Stimulated activated naive CD8-positive, alpha-beta T cell treated with anti-CD3 and anti-CD28 coated beads, Interleukin-15, amount 100 ng/mL, for 72 hours (primary cell): ENCODE measurements at regions not wholly inside any gene's neighbourhood (a gene's known extent, or its start where the extent isn't known, plus 50 kb on each side); places are given as distances from the start of the nearest gene placed in this dataset.

ENCODE experiments used
- ATAC-seq: fragments of 150-1000 bp; cut with Tn5 transposase; 2 replicates; pipeline ENCODE4 v1.10.0; 2021; ENCODE audit warnings: mild to moderate bottlenecking, moderate library complexity
- DNase-seq, 2 donors: peaks; one replicate each; pipeline ENCODE4 v3.0.0; 2021 to 2022
- H3K27ac Mint-ChIP-seq, 2 donors: one replicate each; pipeline ENCODE4 v1.8.0; 2022; ENCODE audit warnings: mild to moderate bottlenecking in 2 of 2, mixed read lengths in 2 of 2, moderate library complexity in 2 of 2
- H3K27me3 Mint-ChIP-seq: one replicate; pipeline ENCODE4 v1.8.0; 2022; ENCODE audit warnings: mixed read lengths
- H3K4me1 Mint-ChIP-seq: one replicate; pipeline ENCODE4 v1.8.0; 2022; ENCODE audit warnings: mild to moderate bottlenecking, mixed read lengths
- H3K4me3 Mint-ChIP-seq, 2 donors: one replicate each; pipeline ENCODE4 v1.8.0; 2022; ENCODE audit warnings: mild to moderate bottlenecking in 2 of 2, mixed read lengths in 2 of 2, moderate library complexity in 1 of 2
- H3K9me3 Mint-ChIP-seq, 2 donors: one replicate each; pipeline ENCODE4 v1.8.0; 2022; ENCODE audit warnings: mixed read lengths in 2 of 2

DNA sequence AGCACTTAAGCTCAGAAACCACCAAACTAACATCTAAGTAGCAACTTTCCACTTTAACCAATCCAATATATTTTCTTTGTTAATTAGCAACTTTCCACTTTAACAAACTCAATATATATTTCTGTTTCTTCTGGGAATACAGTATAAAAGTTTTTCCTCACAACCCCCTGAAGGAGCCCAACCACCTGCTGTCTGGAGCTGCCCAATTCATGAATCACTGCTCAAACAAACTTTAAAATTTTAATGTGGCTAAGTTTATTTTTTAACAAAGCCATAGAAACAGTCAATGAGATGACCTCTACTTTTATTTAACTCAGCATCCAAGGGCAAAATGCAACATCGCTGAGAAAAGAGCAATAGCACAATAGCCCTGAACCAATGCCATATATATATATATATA, 500.1 kb downstream of the EPM2A start:
- peaks cover 11% of the 10 kb centered on the region for H3K27me3 Mint-ChIP-seq
- no peak for DNase-seq
- no peak overlapping the region for H3K4me3 Mint-ChIP-seq
- no peak for ATAC-seq
- no peak overlapping the region for H3K27ac Mint-ChIP-seq
- H3K4me1 Mint-ChIP-seq = no peaks in the 10 kb centered on the region
- peaks cover 0 to 9% of the 10 kb centered on the region in 2 donors for H3K9me3 Mint-ChIP-seq

DNA sequence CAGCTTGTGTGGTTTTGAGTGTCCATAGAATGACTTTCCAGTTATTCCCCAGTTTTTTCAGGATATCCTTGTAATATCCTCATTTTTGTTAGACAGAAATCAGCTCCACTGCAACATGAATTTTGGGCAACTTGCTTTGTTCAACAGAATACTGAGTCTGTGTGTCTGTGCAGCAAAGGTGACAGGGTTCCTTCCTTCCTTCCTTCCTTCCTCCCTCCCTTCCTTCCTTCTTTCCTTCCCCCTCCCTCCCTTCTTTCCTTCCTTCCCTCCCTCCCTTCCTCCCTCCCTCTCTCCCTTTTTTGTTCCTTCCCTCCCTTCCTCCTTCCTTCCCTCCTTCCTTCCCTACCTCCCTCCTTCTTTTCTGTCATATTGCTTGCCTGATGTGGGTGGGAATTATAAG, 496.5 kb downstream of the EPM2A start:
- peaks cover 17% of the 10 kb centered on the region for H3K27me3 Mint-ChIP-seq
- ATAC-seq (no peak), DNase-seq (no peak)
- H3K4me3 Mint-ChIP-seq = no peak overlapping the region
- no peaks in the 10 kb centered on the region for H3K4me1 Mint-ChIP-seq
- peaks cover 0 to 12% of the 10 kb centered on the region in 2 donors for H3K9me3 Mint-ChIP-seq
- H3K27ac Mint-ChIP-seq = no peak overlapping the region

DNA sequence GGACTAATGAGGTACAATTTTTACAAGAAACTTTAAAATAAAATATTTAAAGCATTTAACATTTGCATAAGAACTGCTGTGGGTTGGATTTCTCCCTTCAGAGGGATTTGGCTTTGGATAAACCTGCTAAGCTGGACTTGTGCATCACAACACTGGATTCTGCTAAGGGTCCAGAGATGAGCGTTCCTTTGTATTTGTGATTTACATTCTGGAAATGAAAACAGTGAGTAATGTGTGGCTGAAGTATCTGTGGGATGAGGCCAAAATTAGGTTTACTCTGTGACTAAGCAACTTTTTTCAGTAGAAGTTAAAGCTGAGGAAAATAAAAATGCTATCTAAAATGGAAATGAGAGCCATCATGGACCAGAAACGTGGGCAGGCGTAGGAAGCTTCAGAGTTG, 494.3 kb downstream of the EPM2A start:
- no peak for DNase-seq

DNA sequence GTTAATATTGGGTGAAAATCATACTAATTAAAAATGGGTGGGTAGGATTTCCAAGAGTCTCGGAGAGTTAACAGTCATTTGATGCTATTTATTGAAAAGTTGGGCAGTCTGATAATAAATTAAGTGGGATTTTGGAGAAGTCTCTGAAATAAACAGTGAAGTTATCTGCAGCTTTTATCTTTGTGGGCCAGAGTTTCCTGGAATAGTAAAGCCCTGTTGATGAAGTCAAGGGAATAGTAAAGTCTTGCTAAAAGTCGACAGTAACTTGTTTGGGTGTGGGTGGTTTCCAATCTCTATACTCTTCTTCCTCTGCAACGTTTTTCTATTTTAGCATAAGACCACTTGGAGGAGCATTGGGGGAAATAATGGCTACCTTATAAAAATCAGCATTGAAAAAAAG, 493.6 kb downstream of the EPM2A start:
- Mint-ChIP-seq H3K27ac (no peak overlapping the region), H3K9me3 (peaks cover 0 to 9% of the 10 kb centered on the region in 2 donors), H3K4me1 (no peaks in the 10 kb centered on the region), H3K4me3 (no peak overlapping the region), H3K27me3 (peaks cover 17% of the 10 kb centered on the region)
- ATAC-seq = no peak
- DNase-seq = no peak

More for the DNA sequence above, 494.3 kb downstream of the EPM2A start:
- Mint-ChIP-seq H3K27ac (no peak overlapping the region), H3K27me3 (peaks cover 17% of the 10 kb centered on the region), H3K9me3 (peaks cover 0 to 9% of the 10 kb centered on the region in 2 donors), H3K4me1 (no peaks in the 10 kb centered on the region), H3K4me3 (no peak overlapping the region)
- ATAC-seq = no peak

DNA sequence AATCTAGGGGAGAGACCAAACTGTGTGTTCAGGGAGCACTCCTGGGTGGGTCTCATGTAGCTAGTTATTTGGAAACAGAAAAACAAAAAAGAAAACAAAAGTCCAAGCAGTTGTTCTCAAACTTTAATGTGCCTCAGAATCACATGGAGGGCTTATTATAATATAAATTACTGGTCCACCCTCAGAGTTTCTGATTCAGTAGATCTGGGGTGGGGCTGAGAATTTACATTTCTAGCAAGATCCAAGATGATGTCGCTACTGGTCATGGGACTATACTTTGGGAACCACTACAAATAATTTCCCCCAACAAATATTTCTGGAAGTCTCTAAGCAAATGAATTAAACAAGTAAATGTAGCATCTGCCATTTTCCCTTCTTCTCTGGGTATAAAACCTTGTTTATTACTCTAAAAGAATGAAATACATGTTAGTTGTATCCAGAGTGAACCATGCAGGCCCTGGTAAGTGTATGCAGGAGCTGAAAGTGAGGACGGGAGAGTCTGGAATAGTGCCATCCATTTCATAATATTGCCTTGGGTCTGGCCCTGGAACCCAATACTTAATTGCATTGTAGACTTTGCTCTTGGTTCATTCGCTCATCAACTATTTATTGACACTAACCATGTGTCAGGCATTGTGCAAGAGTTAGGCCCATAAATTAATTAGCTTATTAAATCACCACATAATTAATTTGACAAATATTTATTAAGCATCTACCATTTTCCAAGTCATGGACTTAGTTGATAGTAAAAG, 490.8 kb downstream of the EPM2A start:
- ATAC-seq (no peak), DNase-seq (no peak)
- peaks cover 6% of the 10 kb centered on the region for H3K27me3 Mint-ChIP-seq
- no peak overlapping the region for H3K4me3 Mint-ChIP-seq
- H3K9me3 Mint-ChIP-seq = peaks cover 0 to 17% of the 10 kb centered on the region in 2 donors
- no peak overlapping the region for H3K27ac Mint-ChIP-seq
- H3K4me1 Mint-ChIP-seq = no peaks in the 10 kb centered on the region

DNA sequence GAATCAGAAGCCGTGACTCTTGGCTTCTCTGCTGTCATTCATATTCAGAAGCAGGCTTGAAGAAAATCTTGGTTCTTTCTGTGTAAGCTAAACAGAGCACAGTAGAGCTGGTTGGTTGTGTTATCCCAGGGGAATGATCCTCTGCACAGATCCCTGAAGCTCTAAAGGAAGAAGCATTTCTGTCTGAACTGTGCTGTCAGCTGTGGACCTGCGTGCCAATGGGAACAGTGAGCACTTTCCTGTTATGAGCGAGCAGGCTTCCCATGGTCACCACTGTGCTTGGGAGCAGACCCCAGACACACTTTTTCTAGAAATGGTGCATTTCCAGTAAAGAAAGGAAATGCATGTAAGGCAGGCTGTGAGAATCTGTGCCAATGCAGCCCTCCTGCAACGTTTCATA, 490.2 kb downstream of the EPM2A start:
- DNase-seq = no peak
- ATAC-seq = no peak
- peaks cover 0 to 17% of the 10 kb centered on the region in 2 donors for H3K9me3 Mint-ChIP-seq
- H3K4me1 Mint-ChIP-seq = no peaks in the 10 kb centered on the region
- no peak overlapping the region for H3K4me3 Mint-ChIP-seq
- H3K27me3 Mint-ChIP-seq = peaks cover 6% of the 10 kb centered on the region
- H3K27ac Mint-ChIP-seq = no peak overlapping the region

DNA sequence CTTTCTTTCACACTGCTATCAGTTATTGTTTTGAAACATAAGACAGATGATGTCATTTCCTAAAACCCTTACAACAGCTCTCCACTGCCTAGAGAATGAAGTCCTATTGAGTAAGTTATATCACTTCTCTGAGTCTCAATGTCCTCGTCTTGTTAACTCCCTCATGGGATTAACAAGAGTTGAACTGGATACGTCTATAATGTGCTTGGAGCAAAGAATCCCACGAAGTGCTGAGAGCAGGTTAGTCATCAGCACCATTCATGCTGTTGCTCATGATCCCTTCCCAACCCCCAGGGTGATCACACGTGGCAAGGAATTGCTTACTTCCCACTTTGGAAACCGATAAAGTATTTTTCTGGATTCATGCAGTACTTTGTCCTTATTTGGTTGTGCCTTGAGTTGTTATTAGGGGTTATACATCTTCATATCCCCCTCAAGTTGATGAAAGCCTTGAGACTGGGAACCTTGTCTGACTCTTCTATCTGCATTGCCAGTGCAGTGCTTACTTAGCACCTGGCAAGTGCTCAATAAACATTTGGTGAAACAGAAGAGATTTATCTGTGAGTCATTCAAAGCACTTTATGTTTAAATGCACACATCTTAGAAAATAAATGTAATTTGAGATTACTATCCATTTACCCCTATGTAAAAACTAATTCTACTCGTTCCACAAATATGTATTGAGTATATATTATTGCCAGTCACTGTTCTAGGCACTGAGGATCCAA, 487.5 kb downstream of the EPM2A start:
- Mint-ChIP-seq H3K4me3 (no peak overlapping the region), H3K27ac (no peak overlapping the region), H3K4me1 (no peaks in the 10 kb centered on the region), H3K9me3 (peaks cover 0 to 8% of the 10 kb centered on the region in 2 donors), H3K27me3 (no peaks in the 10 kb centered on the region)
- ATAC-seq = no peak
- no peak for DNase-seq

DNA sequence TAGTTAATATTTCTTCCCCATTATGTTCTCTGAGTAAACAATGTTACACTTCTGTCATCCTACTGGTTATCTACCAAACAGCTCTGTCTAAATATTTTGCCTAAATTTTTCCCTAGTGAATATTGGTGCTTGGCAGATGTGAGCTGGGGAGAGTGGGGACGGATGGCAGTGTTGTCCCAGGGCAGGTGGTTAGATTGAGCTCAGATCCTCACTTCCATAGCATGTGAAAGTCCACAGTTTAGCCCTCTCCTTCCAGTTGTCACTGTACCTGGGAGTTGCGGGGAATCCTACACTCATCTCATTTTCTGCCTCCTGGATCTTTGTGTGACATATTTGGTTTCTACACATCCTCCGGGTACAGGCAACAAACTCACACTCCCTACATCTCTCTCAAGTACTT, 484.9 kb downstream of the EPM2A start:
- ATAC-seq (no peak), DNase-seq (no peak)
- Mint-ChIP-seq H3K27me3 (no peaks in the 10 kb centered on the region), H3K4me3 (no peak overlapping the region), H3K4me1 (no peaks in the 10 kb centered on the region), H3K9me3 (peaks cover 0 to 8% of the 10 kb centered on the region in 2 donors), H3K27ac (no peak overlapping the region)

DNA sequence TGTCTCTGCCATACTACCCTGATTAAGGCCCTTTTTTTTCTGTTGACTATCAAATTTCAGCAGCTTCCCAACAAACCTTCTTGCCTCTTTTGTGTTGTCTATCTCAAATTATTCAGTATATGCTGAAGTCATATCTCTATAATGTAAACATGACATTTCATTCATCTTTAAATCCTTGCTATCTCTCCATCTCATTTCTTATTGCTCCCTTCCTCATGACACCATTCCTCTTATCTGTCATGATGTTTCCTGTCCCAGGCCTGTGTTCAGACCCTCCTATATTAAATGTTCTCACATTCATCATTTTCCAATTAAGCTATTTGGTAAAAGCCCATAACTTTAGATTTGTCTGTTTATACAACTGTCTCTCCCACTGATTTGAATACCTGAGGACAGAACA, 482.6 kb downstream of the EPM2A start:
- Mint-ChIP-seq H3K4me3 (no peak overlapping the region), H3K9me3 (peaks cover 0 to 8% of the 10 kb centered on the region in 2 donors), H3K27me3 (no peaks in the 10 kb centered on the region), H3K4me1 (no peaks in the 10 kb centered on the region), H3K27ac (no peak overlapping the region)
- DNase-seq = no peak
- ATAC-seq = no peak

DNA sequence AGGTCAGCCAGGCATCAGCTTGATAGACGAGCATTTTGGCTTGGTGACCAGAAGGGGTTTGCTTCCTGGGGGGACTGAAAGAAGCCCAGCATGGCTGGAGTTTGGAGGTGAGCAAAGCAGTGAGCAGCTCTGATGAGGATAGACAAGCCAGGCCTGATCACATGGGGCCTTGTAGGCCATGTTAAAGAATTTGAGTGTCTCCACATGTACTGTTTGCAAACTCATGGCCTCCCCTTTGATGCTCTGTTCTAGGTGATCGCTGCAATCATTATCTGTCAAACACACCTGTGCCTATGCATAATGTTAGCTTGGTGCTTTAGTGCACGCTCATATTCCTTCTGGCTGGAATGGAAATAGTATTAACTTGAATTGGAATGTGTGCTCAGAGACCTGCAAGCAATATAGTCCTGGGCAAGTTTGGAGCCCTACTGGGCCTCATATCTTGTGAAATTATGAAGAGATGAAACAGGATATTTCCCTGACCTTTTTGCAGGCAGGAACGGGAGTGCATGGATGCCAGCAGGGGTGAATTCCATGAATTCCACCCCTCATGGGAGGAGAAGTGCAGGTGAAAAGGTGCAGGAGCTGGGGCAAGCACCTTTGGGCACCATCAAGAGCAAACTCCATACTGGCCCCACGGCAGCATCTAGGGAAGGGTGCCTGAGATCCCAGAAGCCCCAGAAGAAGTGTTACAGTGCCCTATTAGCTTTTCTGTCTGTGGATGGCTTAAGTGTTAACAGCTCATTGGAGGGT, 480.5 kb downstream of the EPM2A start:
- no peak for ATAC-seq
- H3K9me3 Mint-ChIP-seq = no peaks in the 10 kb centered on the region
- H3K4me3 Mint-ChIP-seq = no peak overlapping the region
- H3K4me1 Mint-ChIP-seq = no peaks in the 10 kb centered on the region
- no peak overlapping the region for H3K27ac Mint-ChIP-seq
- H3K27me3 Mint-ChIP-seq = no peaks in the 10 kb centered on the region
- no peak for DNase-seq

DNA sequence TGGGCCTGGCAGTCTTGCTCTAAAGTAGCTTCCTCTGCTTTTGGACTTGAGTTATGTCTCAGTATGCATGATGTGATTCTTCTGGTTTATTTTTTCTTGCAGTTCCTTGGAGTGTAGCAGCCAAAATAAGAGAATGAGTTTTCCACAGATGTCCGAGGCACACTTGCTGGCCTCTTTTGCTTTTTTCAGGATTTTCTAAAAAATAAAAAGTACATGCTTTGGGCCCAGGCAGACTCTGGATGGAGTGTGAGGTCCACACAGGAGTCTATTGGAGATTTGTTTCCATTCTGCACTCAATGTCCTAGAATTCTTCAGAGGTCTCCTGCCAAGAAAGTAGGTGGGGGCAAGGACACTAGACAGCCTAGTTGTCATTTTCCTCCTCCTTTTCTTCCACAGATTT, 477.6 kb downstream of the EPM2A start:
- H3K4me1 Mint-ChIP-seq = no peaks in the 10 kb centered on the region
- no peaks in the 10 kb centered on the region for H3K27me3 Mint-ChIP-seq
- H3K4me3 Mint-ChIP-seq = no peak overlapping the region
- no peaks in the 10 kb centered on the region for H3K9me3 Mint-ChIP-seq
- DNase-seq (no peak), ATAC-seq (no peak)
- no peak overlapping the region for H3K27ac Mint-ChIP-seq

DNA sequence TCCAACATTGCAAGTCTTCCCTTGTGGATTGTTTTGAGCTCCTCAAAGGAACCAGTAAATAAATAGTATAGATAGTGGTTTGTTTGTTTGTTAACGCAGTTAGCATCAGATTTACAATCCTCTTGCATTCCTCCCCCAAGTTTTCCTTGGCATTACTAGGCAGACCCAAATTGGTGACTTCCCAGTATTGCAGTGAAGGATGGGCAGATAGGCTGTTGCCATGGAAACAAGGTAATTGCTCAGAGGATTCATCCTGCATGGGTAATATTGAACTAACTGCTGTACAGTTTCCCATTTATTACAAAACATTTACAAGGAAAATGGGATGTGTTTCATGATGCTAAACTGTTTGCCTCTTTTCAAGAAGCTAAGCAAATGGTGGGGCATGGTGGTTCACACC, 477.2 kb downstream of the EPM2A start:
- DNase-seq = no peak
- Mint-ChIP-seq H3K9me3 (no peaks in the 10 kb centered on the region), H3K27ac (no peak overlapping the region), H3K27me3 (no peaks in the 10 kb centered on the region), H3K4me1 (no peaks in the 10 kb centered on the region), H3K4me3 (no peak overlapping the region)
- no peak for ATAC-seq

DNA sequence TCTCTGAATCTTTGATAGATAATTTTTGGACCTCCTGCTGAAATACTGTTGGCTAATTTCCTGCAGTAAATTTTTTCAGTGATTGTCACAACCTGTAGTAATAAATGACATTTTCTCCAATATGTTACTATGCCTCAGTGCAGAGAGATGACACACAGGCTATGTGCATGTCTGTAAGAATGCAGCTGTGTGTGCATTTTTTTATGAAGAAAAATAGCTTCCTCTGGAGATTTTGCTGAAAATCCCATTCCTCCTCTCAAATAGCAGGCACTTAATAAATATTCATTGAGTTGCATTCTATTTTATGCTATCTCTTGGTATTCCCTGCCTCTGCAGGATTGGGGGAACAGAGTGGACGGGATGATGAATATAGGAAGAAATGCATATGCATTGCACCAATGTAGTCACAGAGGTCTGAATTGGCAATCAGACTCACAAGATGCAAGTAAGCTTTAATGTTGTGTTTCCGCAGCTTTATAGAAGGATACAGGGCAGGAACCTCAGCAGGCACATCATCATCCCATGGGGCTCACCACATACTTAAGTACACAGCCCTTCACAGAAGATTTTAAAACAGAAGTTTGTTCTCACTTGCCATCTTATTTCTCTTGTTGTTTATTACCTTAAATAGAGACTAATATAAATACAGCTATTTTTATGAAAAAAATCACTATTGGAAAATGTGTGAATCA, 474.7 kb downstream of the EPM2A start:
- H3K9me3 Mint-ChIP-seq = no peaks in the 10 kb centered on the region
- H3K4me3 Mint-ChIP-seq = no peak overlapping the region
- ATAC-seq = no peak

DNA sequence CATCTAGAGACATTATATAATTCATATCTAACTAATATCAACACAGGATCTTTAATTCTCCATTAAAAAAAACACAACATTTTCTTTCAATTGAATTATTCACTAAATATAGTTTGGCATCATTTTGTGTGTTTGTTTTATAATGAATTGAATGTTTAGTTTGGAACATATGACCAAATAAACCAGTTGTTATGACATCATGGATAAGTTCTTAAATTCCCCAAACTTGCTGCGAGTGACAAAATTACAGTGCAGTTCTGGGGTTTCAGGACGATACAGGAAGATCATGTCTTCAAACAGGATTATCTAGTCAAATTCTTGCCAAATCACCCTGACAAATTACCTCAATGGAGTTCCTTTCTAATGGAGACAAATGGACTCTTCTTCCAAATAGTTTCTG, 473.6 kb downstream of the EPM2A start:
- DNase-seq (no peak), ATAC-seq (no peak)
- H3K4me3 Mint-ChIP-seq = no peak overlapping the region
- H3K9me3 Mint-ChIP-seq = no peaks in the 10 kb centered on the region
- H3K27ac Mint-ChIP-seq = no peak overlapping the region
- H3K4me1 Mint-ChIP-seq = no peaks in the 10 kb centered on the region
- no peaks in the 10 kb centered on the region for H3K27me3 Mint-ChIP-seq

More for the DNA sequence above, 474.7 kb downstream of the EPM2A start:
- no peak for DNase-seq
- Mint-ChIP-seq H3K27me3 (no peaks in the 10 kb centered on the region), H3K27ac (no peak overlapping the region), H3K4me1 (no peaks in the 10 kb centered on the region)

DNA sequence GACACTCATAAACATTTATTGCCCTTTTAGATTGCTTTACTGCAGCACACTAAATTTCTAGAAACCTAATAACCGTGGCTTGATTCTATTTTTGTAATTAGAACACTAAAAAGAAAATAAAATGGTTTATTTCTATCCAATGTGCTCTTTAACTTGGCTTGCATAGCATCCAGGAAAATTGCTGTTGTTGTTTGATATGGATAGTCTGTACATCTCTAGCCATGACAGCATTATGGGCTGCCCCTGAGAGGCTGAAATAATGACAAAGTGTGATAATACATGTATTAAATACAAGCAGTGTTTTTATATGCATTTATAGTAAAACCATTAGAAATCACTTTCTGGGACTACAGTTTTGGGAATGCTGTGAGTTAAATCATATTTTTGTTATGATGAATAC, 472.5 kb downstream of the EPM2A start:
- Mint-ChIP-seq H3K27me3 (peaks cover 5% of the 10 kb centered on the region), H3K4me3 (no peak overlapping the region), H3K4me1 (no peaks in the 10 kb centered on the region), H3K9me3 (no peaks in the 10 kb centered on the region), H3K27ac (no peak overlapping the region)
- DNase-seq (no peak), ATAC-seq (no peak)
